ENCODE measurements at regions not wholly inside any gene's neighbourhood (a gene's known extent, or its start where the extent isn't known, plus 50 kb on each side); places are given as distances from the start of the nearest gene placed in this dataset.

DNA sequence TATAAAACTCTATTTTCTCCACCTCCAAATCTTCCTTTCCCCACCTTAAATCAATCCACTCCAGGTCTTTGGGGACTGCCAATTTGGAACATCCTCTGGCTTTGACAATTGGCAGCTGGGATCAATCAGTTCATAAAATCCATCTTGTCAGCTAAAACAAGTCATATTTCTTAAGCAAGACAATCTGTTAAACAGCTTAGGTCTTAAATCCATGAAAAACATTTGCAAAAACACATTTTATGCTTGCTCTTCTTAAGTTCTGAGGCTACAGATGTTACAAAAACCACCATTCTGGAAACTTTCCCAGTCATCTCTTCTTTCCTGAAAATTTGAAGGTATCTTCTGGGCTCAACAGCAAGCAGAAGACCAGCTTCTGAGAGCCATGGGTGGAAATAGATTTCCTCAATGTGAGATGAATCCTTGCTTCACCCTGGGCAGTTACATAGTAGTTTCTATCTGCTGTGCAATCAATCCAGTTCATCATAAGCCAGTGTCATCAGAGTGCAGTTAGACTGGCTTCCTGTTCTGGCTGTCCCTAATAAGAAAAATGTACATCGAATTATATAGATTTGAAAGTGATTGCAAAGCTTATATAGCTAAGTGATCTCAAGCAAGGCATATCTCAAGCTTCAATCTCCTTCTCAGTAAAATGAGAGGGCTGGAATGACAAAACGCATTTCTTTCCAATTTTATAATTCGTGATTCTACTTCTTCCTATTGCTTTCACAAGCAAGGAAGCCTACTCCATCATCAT is 402.7 kb upstream of the INTU start:
- TF ChIP-seq RARB (CRISPR knock-in tag; IDR thresholded peaks at IDR 0.05) (no peak), ZNF565 (CRISPR knock-in tag; conservative IDR thresholded peaks at IDR 0.05; ENCODE audit: low read depth) (no peak), ZFP30 (CRISPR knock-in tag; IDR thresholded peaks at IDR 0.05) (no peak), TSHZ2 (CRISPR knock-in tag; IDR thresholded peaks at IDR 0.05) (no peak), GLIS3 (CRISPR knock-in tag; IDR thresholded peaks at IDR 0.05) (no peak), ARNTL (CRISPR knock-in tag; IDR thresholded peaks at IDR 0.05; ENCODE audit: borderline replicate concordance, low read depth) (no peak), CSDC2 (CRISPR knock-in tag; IDR thresholded peaks at IDR 0.05) (no peak), TCF4 (CRISPR knock-in tag; IDR thresholded peaks at IDR 0.05; ENCODE audit: borderline replicate concordance) (peak; percentile 64; the same call in 1 of the 2 replicates), PATZ1 (CRISPR knock-in tag; IDR thresholded peaks at IDR 0.05; ENCODE audit: borderline replicate concordance) (no peak), BACH2 (CRISPR knock-in tag; IDR thresholded peaks at IDR 0.05; ENCODE audit: borderline replicate concordance) (no peak), ISL1 (CRISPR knock-in tag; IDR thresholded peaks at IDR 0.05) (no peak), SNAI2 (CRISPR knock-in tag; IDR thresholded peaks at IDR 0.05) (no peak), ZNF70 (CRISPR knock-in tag; IDR thresholded peaks at IDR 0.05) (no peak)
